ENCODE measurements at regions not wholly inside any gene's neighbourhood (a gene's known extent, or its start where the extent isn't known, plus 50 kb on each side); places are given as distances from the start of the nearest gene placed in this dataset.

DNA sequence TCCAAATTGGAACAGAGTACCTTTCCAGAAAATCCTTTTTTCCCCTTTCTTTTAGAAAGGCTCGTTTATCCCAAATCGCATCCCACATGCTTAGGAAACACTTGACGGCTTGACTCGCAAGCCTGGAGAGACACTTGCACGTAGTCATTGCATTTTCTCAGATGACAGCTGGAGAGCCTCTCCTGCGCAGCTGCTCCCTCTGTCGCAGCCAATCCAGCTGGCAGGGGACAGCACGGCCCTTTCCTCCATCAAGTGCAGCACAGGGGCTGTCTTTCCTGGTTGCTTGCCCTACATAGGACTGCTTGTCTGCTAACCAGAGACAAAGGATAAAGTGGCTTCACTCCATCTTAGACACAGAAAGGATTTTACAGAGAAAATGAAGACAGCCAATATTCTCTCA, 77.6 kb upstream of the RGS17 start (continued):
- TF ChIP-seq SIX5 (IDR thresholded peaks at IDR 0.05; ENCODE audit: borderline replicate concordance in 1 of 2, insufficient read depth in 1 of 2, low read depth in 1 of 2, low read length in 2 of 2) (no peak), ZNF511 (CRISPR knock-in tag; IDR thresholded peaks at IDR 0.05) (no peak)

- no peak for TF ChIP-seq ZBTB8A (IDR thresholded peaks at IDR 0.05; ENCODE audit: partially characterized antibody)
- no peak for TF ChIP-seq MAFG (tag; conservative IDR thresholded peaks at IDR 0.05)
- TF ChIP-seq CCNT2 (IDR thresholded peaks at IDR 0.05; ENCODE audit: borderline replicate concordance, extremely low read depth, insufficient read length, low read depth, low read length), result no peak
- TF ChIP-seq ZNF586 (CRISPR knock-in tag; conservative IDR thresholded peaks at IDR 0.05), result no peak
- Histone ChIP-seq H2AFZ (ENCODE audit: low read depth, low read length) (no peak overlapping the region), H3K4me2 (ENCODE audit: insufficient read depth, low read length) (no peak overlapping the region), H3K36me3 (ENCODE audit: control insufficient read depth, insufficient read depth, low read length) (no peaks in the 10 kb centered on the region), H3K9ac (ENCODE audit: insufficient read depth in 1 of 2, low read depth in 2 of 2, low read length in 2 of 2) (no peak overlapping the region), H3K79me2 (ENCODE audit: control insufficient read depth, insufficient read depth, low read length) (no peaks in the 10 kb centered on the region), H3K4me1 (replicated peaks in 1 of 2; ENCODE audit: control insufficient read depth in 2 of 2, insufficient read depth in 2 of 2, low read length in 2 of 2) (no peaks in the 10 kb centered on the region), H3K9me3 (replicated peaks; ENCODE audit: control insufficient read depth, insufficient read depth, low read depth, low read length) (no peaks in the 10 kb centered on the region), H3K9me1 (ENCODE audit: control insufficient read depth, insufficient read depth, low read length) (no peaks in the 10 kb centered on the region), H3K27ac (ENCODE audit: extremely low read depth, low read depth, low read length) (no peak overlapping the region), H3K4me3 (no peak overlapping the region), H4K20me1 (replicated peaks; ENCODE audit: control insufficient read depth, insufficient read depth, low read length) (no peaks in the 10 kb centered on the region), H3K27me3 (ENCODE audit: control insufficient read depth in 2 of 2, insufficient read depth in 2 of 2, low read length in 2 of 2) (no peaks in the 10 kb centered on the region)
- intact Hi-C loops (cut with micrococcal nuclease), result no loop called here
- FAIRE-seq (no peak), ATAC-seq (no peak), DNase-seq (ENCODE audit: extremely low read depth in 1 of 4, low spot score in 3 of 4) (no peak)
- ChIA-PET CTCF (ENCODE audit: low intra/inter-chr PET ratio) (no interaction called here), POLR2A (no interaction called here)
- in situ Hi-C loops (cut with MboI), result no loop called here
- no TSS peak for BruUV-seq (replicated peaks)
- 6% methylated on average over 1 of the region's 1 CpG for WGBS (ENCODE audit: insufficient coverage, low coverage, missing lambda C conversion rate)
Observed at GRCh38 chr6:153207617-153208016, 76.5 kb upstream of the RGS17 start.
